GM19455 (cell line): ENCODE measurements at regions not wholly inside any gene's neighbourhood (a gene's known extent, or its start where the extent isn't known, plus 50 kb on each side); places are given as distances from the start of the nearest gene placed in this dataset.

Source experiments
- ATAC-seq: cut with Tn5 transposase; IDR thresholded peaks from one replicate; pipeline ENCODE4 v1.9.1; 2021; ENCODE audit not compliant: unreplicated experiment

GRCh38 chr7:32150589-32150988 is 80.4 kb upstream of the PDE1C start:
- ATAC-seq: no peak

- ATAC-seq: no peak
Observed at GRCh38 chr7:32150039-32150438, 79.8 kb upstream of the PDE1C start.

GRCh38 chr7:32147546-32148268 is 77.5 kb upstream of the PDE1C start:
- ATAC-seq: no peak

- no peak for ATAC-seq
Observed at GRCh38 chr7:32145911-32146310, 75.7 kb upstream of the PDE1C start.

- ATAC-seq: no peak
Observed at GRCh38 chr7:32144676-32145075, 74.5 kb upstream of the PDE1C start.

- no peak for ATAC-seq
Observed at GRCh38 chr7:32143301-32143700, 73.1 kb upstream of the PDE1C start.

- no peak for ATAC-seq
Observed at GRCh38 chr7:32142649-32143048, 72.4 kb upstream of the PDE1C start.

- no peak for ATAC-seq
Observed at GRCh38 chr7:32140210-32140939, 70.2 kb upstream of the PDE1C start.

GRCh38 chr7:32137059-32137458 is 66.9 kb upstream of the PDE1C start:
- ATAC-seq: no peak

GRCh38 chr7:32131091-32131490 is 60.9 kb upstream of the PDE1C start:
- ATAC-seq: no peak

GRCh38 chr7:32126843-32127242 is 56.6 kb upstream of the PDE1C start:
- no peak for ATAC-seq
